Neuronal stem cell (in vitro differentiated cells): ENCODE measurements at regions not wholly inside any gene's neighbourhood (a gene's known extent, or its start where the extent isn't known, plus 50 kb on each side); places are given as distances from the start of the nearest gene placed in this dataset.

Experiments
- DNase-seq: peaks from one replicate; pipeline ENCODE4 v3.0.0-alpha.2; 2013; ENCODE audit warnings: low spot score
- H2AFZ ChIP-seq: one replicate; pipeline ENCODE4 v1.6.1; 2013; ENCODE audit warnings: mild to moderate bottlenecking, low read length, inconsistent platforms
- H2AK5ac ChIP-seq: 2 replicates; pipeline ENCODE4 v1.6.1; 2013; ENCODE audit warnings: low read depth, mild to moderate bottlenecking, inconsistent platforms, low read length, moderate library complexity, mixed read lengths
- H2BK120ac ChIP-seq: 2 replicates; pipeline ENCODE4 v1.6.1; 2013; ENCODE audit warnings: low read depth, mild to moderate bottlenecking, inconsistent platforms, low read length, moderate library complexity, mixed read lengths
- H2BK12ac ChIP-seq: one replicate; pipeline ENCODE4 v1.6.1; 2013; ENCODE audit warnings: low read length, inconsistent platforms
- H2BK15ac ChIP-seq: 2 replicates; pipeline ENCODE4 v1.6.1; 2013; ENCODE audit warnings: mild to moderate bottlenecking, low read length, inconsistent platforms, mixed read lengths
- H2BK5ac ChIP-seq: one replicate; pipeline ENCODE4 v1.6.1; 2013; ENCODE audit warnings: inconsistent platforms, mild to moderate bottlenecking, low read length, moderate library complexity
- H3K14ac ChIP-seq: one replicate; pipeline ENCODE4 v1.6.1; 2013; ENCODE audit warnings: low read length, inconsistent platforms
- H3K18ac ChIP-seq: 2 replicates; pipeline ENCODE4 v1.6.1; 2013; ENCODE audit warnings: low read length, inconsistent platforms
- H3K23ac ChIP-seq: 2 replicates; pipeline ENCODE4 v1.6.1; 2013; ENCODE audit warnings: low read depth, mild to moderate bottlenecking, mixed read lengths, low read length, inconsistent platforms; ENCODE audit not compliant: poor library complexity
- H3K27ac ChIP-seq: replicated peaks from 3 replicates; pipeline ENCODE4 v1.5.1; 2013; ENCODE audit warnings: low read length, inconsistent platforms
- H3K27me3 ChIP-seq, 3 experiments: 2 replicates each; pipeline ENCODE4 v1.6.1; 2013; ENCODE audit warnings: low read length in 3 of 3, mild to moderate bottlenecking in 2 of 3, inconsistent platforms in 1 of 3, low read depth in 1 of 3, mixed read lengths in 1 of 3, moderate library complexity in 1 of 3; ENCODE audit not compliant: control insufficient read depth in 3 of 3, insufficient read depth in 3 of 3
- H3K36me3 ChIP-seq, 2 donors: replicated peaks in 1 of 2; 2 replicates each; pipeline ENCODE4 v1.6.1; 2013; ENCODE audit warnings: low read length in 2 of 2; ENCODE audit not compliant: control insufficient read depth in 2 of 2, insufficient read depth in 2 of 2
- H3K4ac ChIP-seq: 2 replicates; pipeline ENCODE4 v1.6.1; 2013; ENCODE audit warnings: inconsistent platforms, mild to moderate bottlenecking, low read length, moderate library complexity
- H3K4me1 ChIP-seq, 2 donors: 1 replicate in 1 of 2; 2 replicates in 1 of 2; pipeline ENCODE4 v1.6.1; 2013; ENCODE audit warnings: low read length in 2 of 2, low read depth in 1 of 2; ENCODE audit not compliant: control insufficient read depth in 2 of 2, insufficient read depth in 1 of 2
- H3K4me2 ChIP-seq: one replicate; pipeline ENCODE4 v1.6.1; 2013; ENCODE audit warnings: mild to moderate bottlenecking, low read length, inconsistent platforms; ENCODE audit not compliant: insufficient read depth, poor library complexity, severe bottlenecking
- H3K4me3 ChIP-seq, 2 donors: 2 replicates each; pipeline ENCODE4 v1.5.1; 2013; ENCODE audit warnings: low read length in 2 of 2, mild to moderate bottlenecking in 2 of 2, inconsistent platforms in 1 of 2, moderate library complexity in 1 of 2
- H3K79me1 ChIP-seq: one replicate; pipeline ENCODE4 v1.6.1; 2013; ENCODE audit warnings: low read depth, mild to moderate bottlenecking, inconsistent platforms, low read length, moderate library complexity
- H3K9ac ChIP-seq: one replicate; pipeline ENCODE4 v1.6.1; 2013; ENCODE audit warnings: mild to moderate bottlenecking, low read depth, low read length, inconsistent platforms; ENCODE audit not compliant: poor library complexity
- H3K9me3 ChIP-seq, 2 donors: replicated peaks in 1 of 2; 2 replicates each; pipeline versions ENCODE3 to v1.6.1; 2013; ENCODE audit warnings: low read length in 2 of 2, mild to moderate bottlenecking in 2 of 2, inconsistent platforms in 1 of 2, low read depth in 1 of 2, mixed read lengths in 1 of 2, moderate library complexity in 1 of 2; ENCODE audit not compliant: control insufficient read depth in 2 of 2, insufficient read depth in 1 of 2
- H4K8ac ChIP-seq: one replicate; pipeline ENCODE4 v1.6.1; 2013; ENCODE audit warnings: low read depth, mild to moderate bottlenecking, inconsistent platforms, low read length, moderate library complexity
- H4K91ac ChIP-seq: one replicate; pipeline ENCODE4 v1.6.1; 2013; ENCODE audit warnings: low read length, low read depth, mild to moderate bottlenecking, inconsistent platforms; ENCODE audit not compliant: poor library complexity
- WGBS, 2 donors: extraction: QIAGEN DNeasy Blood & Tissue Kit; methylation state at CpG; one replicate each; pipeline ENCODE4 v1.1.7; 2013; ENCODE audit warnings: missing lambda C conversion rate in 2 of 2, mixed read lengths in 1 of 2; ENCODE audit not compliant: insufficient read length in 2 of 2, insufficient replicate concordance in 1 of 2; ENCODE audit errors: extremely low coverage in 2 of 2; 5-methylcytosine and 5-hydroxymethylcytosine counted together

DNA sequence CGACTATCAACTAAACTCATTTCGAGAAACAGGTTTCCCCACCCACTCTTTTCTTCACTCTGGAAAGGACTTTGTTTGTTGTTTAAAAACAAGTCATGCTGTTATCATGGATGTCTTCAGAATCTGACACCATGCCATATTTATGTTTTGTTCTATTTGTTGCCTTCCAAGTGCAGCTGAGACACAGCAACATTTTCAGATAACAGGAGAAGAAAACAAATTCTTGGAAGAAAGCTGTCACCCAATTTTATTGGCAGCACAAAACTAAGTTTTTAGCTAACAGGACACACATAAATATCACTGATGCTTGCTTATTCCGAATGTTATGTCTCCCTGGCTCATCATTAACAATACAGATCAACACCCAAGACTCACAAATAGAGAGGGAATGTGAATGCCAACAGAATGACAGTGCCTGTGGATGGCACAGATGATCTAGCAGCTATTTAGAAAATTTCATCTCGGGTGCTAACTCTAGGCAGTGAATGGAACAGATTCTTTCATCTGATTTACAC lies 147.9 kb downstream of the RPS29 start:
- no CpG with 5 or more reads among the region's 4 CpGs for WGBS, 2 donors
- Histone ChIP-seq H3K27me3 (no peaks in the 10 kb centered on the region), H3K18ac (no peak overlapping the region), H3K4me3 (no peak overlapping the region), H2BK5ac (no peak overlapping the region), H3K14ac (no peak overlapping the region), H2BK15ac (no peak overlapping the region), H3K27ac (no peak overlapping the region), H3K36me3 (no peaks in the 10 kb centered on the region), H3K4ac (no peak overlapping the region), H2BK120ac (no peak overlapping the region), H3K79me1 (no peaks in the 10 kb centered on the region), H3K4me2 (no peak overlapping the region), H3K4me1 (no peaks in the 10 kb centered on the region), H4K8ac (no peak overlapping the region), H3K9ac (no peak overlapping the region), H3K23ac (no peak overlapping the region), H4K91ac (no peak overlapping the region), H3K9me3 (no peaks in the 10 kb centered on the region), H2AK5ac (no peak overlapping the region), H2BK12ac (no peak overlapping the region), H2AFZ (no peak overlapping the region)
- DNase-seq: no peak

DNA sequence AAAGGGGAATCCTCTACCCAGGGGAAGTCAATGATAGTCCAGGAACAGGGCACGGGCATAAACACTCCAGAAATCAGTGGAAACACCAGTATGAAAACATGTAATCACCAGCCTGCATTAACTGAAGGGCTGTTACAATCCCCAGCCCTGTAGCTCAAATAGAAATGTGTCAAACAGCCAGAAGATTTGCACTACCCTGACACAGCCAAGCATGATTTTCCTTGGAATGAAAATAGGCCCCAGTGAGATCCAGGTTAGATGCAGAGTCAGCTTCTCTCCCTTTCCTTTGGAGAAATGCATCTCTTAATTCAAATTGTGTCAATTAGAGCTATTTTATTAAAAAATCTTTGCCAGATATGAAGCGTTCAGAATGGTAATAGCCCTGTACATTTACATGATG lies 158.1 kb downstream of the RPS29 start:
- no peak overlapping the region for H2AK5ac ChIP-seq
- no peak overlapping the region for H3K23ac ChIP-seq
- H3K9me3 ChIP-seq: no peaks in the 10 kb centered on the region
- H3K4me1 ChIP-seq: peaks cover 0 to 1% of the 10 kb centered on the region in 2 donors
- no peak overlapping the region for H3K18ac ChIP-seq
- H3K79me1 ChIP-seq: no peaks in the 10 kb centered on the region
- H2AFZ ChIP-seq: no peak overlapping the region
- H4K8ac ChIP-seq: no peak overlapping the region
- no peak overlapping the region for H3K14ac ChIP-seq
- H3K4ac ChIP-seq: no peak overlapping the region
- H3K27me3 ChIP-seq: no peaks in the 10 kb centered on the region
- no peak overlapping the region for H3K27ac ChIP-seq
- no peak overlapping the region for H2BK5ac ChIP-seq
- no peak overlapping the region for H2BK15ac ChIP-seq
- no peaks in the 10 kb centered on the region for H3K36me3 ChIP-seq
- DNase-seq: no peak
- no peak overlapping the region for H2BK120ac ChIP-seq
- no peak overlapping the region for H3K9ac ChIP-seq
- no peak overlapping the region for H2BK12ac ChIP-seq
- H3K4me3 ChIP-seq: no peak overlapping the region
- H3K4me2 ChIP-seq: no peak overlapping the region
- no peak overlapping the region for H4K91ac ChIP-seq
- no CpG with 5 or more reads among the region's 2 CpGs for WGBS, 2 donors

DNA sequence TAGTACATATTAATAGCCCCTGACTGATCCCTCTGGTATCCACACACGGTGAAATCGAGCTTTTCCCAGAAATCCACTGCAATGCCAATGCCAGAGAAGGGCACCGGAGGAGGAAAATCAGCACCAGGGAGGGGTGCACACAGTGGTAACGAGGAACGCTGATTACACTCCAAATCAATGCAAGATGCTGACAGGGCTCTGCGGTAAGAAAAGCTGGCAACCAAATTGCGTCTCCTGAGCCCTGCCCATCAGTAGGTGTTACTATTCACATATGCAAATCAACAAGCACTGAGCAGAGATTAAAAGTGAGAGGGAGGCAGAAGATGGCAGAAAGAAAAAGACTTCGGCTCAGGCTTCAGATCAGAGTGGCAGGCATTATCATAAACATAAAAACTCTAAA lies 159.1 kb downstream of the RPS29 start:
- H3K4me3 ChIP-seq: no peak overlapping the region
- H3K27me3 ChIP-seq: no peaks in the 10 kb centered on the region
- no peak overlapping the region for H3K18ac ChIP-seq
- no peaks in the 10 kb centered on the region for H3K9me3 ChIP-seq
- H2AK5ac ChIP-seq: no peak overlapping the region
- no peaks in the 10 kb centered on the region for H3K79me1 ChIP-seq
- no peak overlapping the region for H3K23ac ChIP-seq
- no peak overlapping the region for H3K27ac ChIP-seq
- no peaks in the 10 kb centered on the region for H3K36me3 ChIP-seq
- H4K91ac ChIP-seq: no peak overlapping the region
- H3K9ac ChIP-seq: no peak overlapping the region
- no peak overlapping the region for H2BK5ac ChIP-seq
- WGBS, 2 donors: no CpG with 5 or more reads among the region's 8 CpGs
- H3K4me2 ChIP-seq: no peak overlapping the region
- no peak overlapping the region for H3K4ac ChIP-seq
- H2AFZ ChIP-seq: no peak overlapping the region
- no peak overlapping the region for H2BK12ac ChIP-seq
- no peak overlapping the region for H3K14ac ChIP-seq
- DNase-seq: no peak
- H2BK15ac ChIP-seq: no peak overlapping the region
- H4K8ac ChIP-seq: no peak overlapping the region
- peaks cover 0 to 1% of the 10 kb centered on the region in 2 donors for H3K4me1 ChIP-seq
- no peak overlapping the region for H2BK120ac ChIP-seq

DNA sequence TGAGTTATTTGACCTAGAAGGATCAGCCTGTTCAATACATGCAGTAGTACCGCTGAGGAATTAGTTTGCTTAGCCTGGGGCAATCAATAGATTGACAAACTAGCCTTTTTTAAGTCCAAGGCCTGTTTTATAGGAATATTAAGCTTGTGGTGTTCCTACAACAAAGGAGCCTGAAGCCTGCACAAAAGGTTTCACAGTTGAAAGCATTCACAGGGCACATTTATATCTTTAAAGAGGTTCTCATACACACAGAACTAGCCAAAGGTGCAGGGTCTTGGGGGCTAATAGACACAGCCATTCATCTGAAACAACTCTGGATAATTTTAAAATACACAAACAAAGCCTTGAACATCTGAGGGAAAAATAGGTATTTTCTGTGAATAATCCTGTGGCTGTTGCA lies 160.3 kb downstream of the RPS29 start:
- no CpG with 5 or more reads among the region's 1 CpG for WGBS, 2 donors
- Histone ChIP-seq H3K27me3 (no peaks in the 10 kb centered on the region), H3K14ac (no peak overlapping the region), H2BK15ac (no peak overlapping the region), H3K4me2 (no peak overlapping the region), H3K4me1 (peaks cover 0 to 1% of the 10 kb centered on the region in 2 donors), H3K23ac (no peak overlapping the region), H3K4me3 (no peak overlapping the region), H3K18ac (no peak overlapping the region), H3K79me1 (no peaks in the 10 kb centered on the region), H3K9ac (no peak overlapping the region), H2AK5ac (no peak overlapping the region), H2BK12ac (no peak overlapping the region), H3K36me3 (no peaks in the 10 kb centered on the region), H4K91ac (no peak overlapping the region), H3K27ac (no peak overlapping the region), H3K9me3 (no peaks in the 10 kb centered on the region), H2BK120ac (no peak overlapping the region), H4K8ac (no peak overlapping the region), H2BK5ac (no peak overlapping the region), H3K4ac (no peak overlapping the region), H2AFZ (no peak overlapping the region)
- no peak for DNase-seq
